GM12864 (cell line): ENCODE measurements at regions not wholly inside any gene's neighbourhood (a gene's known extent, or its start where the extent isn't known, plus 50 kb on each side); places are given as distances from the start of the nearest gene placed in this dataset.
"Not testable (repeated sequence)": the region's sequence is repeated elsewhere in the genome, so short reads cannot be mapped to it uniquely, and the experiment has no call there.

Experiments
- DNase-seq: peaks from one replicate; pipeline ENCODE4 v3.0.0-alpha.2; 2011; ENCODE audit warnings: low read depth
- H3K4me3 ChIP-seq: 2 replicates; pipeline ENCODE4 v1.5.1; 2011; ENCODE audit warnings: mild to moderate bottlenecking, low read depth, low read length, control low read depth
- CTCF ChIP-seq: IDR thresholded peaks from 2 replicates; pipeline ENCODE4 v1.5.1; 2011; ENCODE audit warnings: low read depth, mild to moderate bottlenecking, moderate library complexity, low read length, control low read depth, inconsistent platforms; ENCODE audit errors: missing control alignments

DNA sequence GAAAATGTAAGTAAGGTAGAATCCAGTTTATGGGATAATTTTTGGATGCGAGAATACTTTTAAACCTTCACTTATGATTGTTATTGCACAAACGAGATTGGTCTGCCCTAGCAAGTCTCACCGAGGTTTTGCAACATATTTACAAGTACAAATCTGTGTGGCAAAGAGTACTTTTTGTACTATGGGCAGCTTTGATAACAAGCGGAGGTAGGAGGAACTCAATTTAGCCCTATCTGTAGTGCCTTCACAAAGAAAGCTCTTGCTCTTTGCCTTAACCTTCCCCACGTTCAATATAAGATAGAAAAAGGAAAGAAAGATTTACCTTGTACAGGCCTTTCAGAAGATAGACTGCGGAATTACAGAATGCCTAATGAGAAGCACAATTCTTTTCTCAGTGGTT lies 77.5 kb upstream of the HIVEP1 start:
- no peak overlapping the region for H3K4me3 ChIP-seq
- DNase-seq: no peak
- TF ChIP-seq CTCF: no peak

DNA sequence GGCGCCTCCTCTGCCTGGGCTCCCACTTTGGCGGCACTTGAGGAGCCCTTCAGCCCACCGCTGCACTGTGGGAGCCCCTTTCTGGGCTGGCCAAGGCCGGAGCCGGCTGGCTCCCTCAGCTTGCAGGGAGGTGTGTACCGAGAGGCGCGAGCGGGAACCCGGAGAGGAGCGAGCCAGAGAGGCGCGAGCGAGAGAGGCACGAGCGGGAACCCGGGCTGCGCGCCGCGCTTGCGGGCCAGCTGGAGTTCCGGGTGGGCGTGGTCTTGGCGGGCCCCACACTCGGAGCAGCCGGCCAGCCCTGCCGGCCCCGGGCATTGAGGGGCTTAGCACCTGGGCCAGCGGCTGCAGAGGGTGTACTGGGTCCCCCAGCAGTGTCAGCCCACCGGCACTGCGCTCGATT lies 79.2 kb upstream of the HIVEP1 start:
- H3K4me3 ChIP-seq, DNase-seq: not testable (repeated sequence)

GRCh38 chr6:11931296-11932035 lies 80.6 kb upstream of the HIVEP1 start:
- H3K4me3 ChIP-seq: no peak overlapping the region

GRCh38 chr6:11930834-11931233 lies 81.3 kb upstream of the HIVEP1 start:
- H3K4me3 ChIP-seq, DNase-seq: not testable (repeated sequence)

More at GRCh38 chr6:11931296-11932035, 80.6 kb upstream of the HIVEP1 start:
- no peak for DNase-seq
- TF ChIP-seq CTCF: no peak

GRCh38 chr6:11930240-11930639 lies 81.9 kb upstream of the HIVEP1 start:
- no peak for TF ChIP-seq CTCF
- no peak overlapping the region for H3K4me3 ChIP-seq
- DNase-seq: no peak

GRCh38 chr6:11929241-11929835 lies 82.8 kb upstream of the HIVEP1 start:
- TF ChIP-seq CTCF: no peak

DNA sequence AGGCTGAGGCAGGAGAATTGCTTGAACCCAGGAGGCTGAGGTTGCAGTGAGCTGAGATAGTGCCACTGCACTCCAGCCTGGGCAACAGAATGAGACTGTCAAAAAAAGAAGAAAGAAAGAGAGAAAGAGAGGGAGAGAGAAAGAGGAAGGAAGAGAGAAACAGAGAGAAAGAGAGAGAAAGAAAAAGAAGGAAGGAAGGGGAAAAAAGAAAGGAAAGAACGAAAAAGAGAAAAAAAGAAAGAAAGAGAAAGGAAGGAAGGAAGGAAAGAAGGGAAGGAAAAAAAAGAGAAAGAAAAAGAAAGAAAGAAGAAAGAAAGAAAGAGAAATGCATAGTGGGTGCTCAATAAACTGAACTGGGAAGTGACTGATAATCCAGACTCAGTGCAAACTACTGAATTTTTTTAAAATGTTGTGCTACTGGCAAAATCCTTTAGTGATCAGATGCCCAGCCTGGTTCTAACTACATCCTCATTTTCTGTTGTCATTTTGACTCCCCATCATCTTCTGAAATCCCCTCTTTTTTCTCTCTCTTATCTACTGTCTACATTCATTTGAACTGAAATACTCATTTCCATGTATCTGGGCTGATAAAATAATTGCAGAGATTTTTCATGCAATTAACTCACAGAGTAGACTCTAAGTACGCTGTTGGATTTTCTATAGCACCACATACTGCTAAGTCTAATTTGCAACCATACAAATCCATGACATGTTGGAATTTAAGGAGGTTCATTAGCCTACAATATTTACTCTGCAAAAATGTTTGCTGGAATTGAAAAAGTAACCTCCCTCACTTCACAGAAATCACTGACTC lies 85.3 kb upstream of the HIVEP1 start:
- no peak overlapping the region for H3K4me3 ChIP-seq
- DNase-seq: no peak
- no peak for TF ChIP-seq CTCF

More at GRCh38 chr6:11929241-11929835, 82.8 kb upstream of the HIVEP1 start:
- DNase-seq: no peak
- no peak overlapping the region for H3K4me3 ChIP-seq

- H3K4me3 ChIP-seq: no peak overlapping the region
- no peak for TF ChIP-seq CTCF
- no peak for DNase-seq
These were observed 86.3 kb upstream of the HIVEP1 start for GRCh38 chr6:11925805-11926204.
